Caco-2 (cell line): ENCODE measurements at regions not wholly inside any gene's neighbourhood (a gene's known extent, or its start where the extent isn't known, plus 50 kb on each side); places are given as distances from the start of the nearest gene placed in this dataset.

Experiments
- BruUV-seq: library from RNA; stranded (reverse); fragments of 400-500 nt; replicated peaks from 2 replicates; lab custom pipeline; 2021; lab: Mats Ljungman, UMichigan
- CTCF ChIA-PET: fragments of 300-600 bp; sonication (Branson Sonifier 250); formaldehyde crosslinking; loops from one replicate; lab custom pipeline; 2022; ENCODE audit warnings: antibody characterized with exemption; lab: Charles Lee
- POLR2A ChIA-PET: fragments of 300-600 bp; sonication (Branson Sonifier 250); formaldehyde crosslinking; loops from one replicate; lab custom pipeline; 2022; ENCODE audit warnings: antibody characterized with exemption; lab: Charles Lee
- DNase-seq, 2 experiments: peaks; one replicate each; pipeline versions ENCODE4 v3.0.0 to v3.0.0-alpha.2; 2020 to 2022
- H3K27me3 ChIP-seq: replicated peaks from 2 replicates; pipeline ENCODE4 v1.6.0; 2011; ENCODE audit warnings: low read length; ENCODE audit not compliant: control insufficient read depth, insufficient read depth
- H3K36me3 ChIP-seq: 2 replicates; pipeline ENCODE4 v1.5.1; 2011; ENCODE audit warnings: low read length; ENCODE audit not compliant: control insufficient read depth, insufficient read depth
- H3K4me1 ChIP-seq: fragments of 250-450 bp; sonication (Bioruptor Pico); 2 replicates; pipeline ENCODE4 v1.5.1; 2020; ENCODE audit warnings: mild to moderate bottlenecking
- H3K4me3 ChIP-seq: 2 replicates; pipeline ENCODE4 v1.5.1; 2011; ENCODE audit warnings: low read depth, mild to moderate bottlenecking, control low read depth, low read length
- H3K9me3 ChIP-seq: fragments of 250-450 bp; sonication (Bioruptor Pico); 2 replicates; pipeline ENCODE4 v1.5.1; 2020; ENCODE audit warnings: mild to moderate bottlenecking, moderate library complexity
- H3K27ac Mint-ChIP-seq: one replicate; pipeline ENCODE4 v1.8.0; 2022; ENCODE audit warnings: mixed read lengths; ENCODE audit not compliant: unreplicated experiment
- H3K27me3 Mint-ChIP-seq: one replicate; pipeline ENCODE4 v1.8.0; 2022; ENCODE audit warnings: mixed read lengths; ENCODE audit not compliant: insufficient read depth, unreplicated experiment
- H3K36me3 Mint-ChIP-seq: one replicate; pipeline ENCODE4 v1.8.0; 2022; ENCODE audit warnings: mild to moderate bottlenecking, mixed read lengths; ENCODE audit not compliant: insufficient read depth, unreplicated experiment
- H3K4me1 Mint-ChIP-seq: one replicate; pipeline ENCODE4 v1.8.0; 2022; ENCODE audit warnings: low read depth, mixed read lengths; ENCODE audit not compliant: unreplicated experiment
- H3K4me3 Mint-ChIP-seq: one replicate; pipeline ENCODE4 v1.8.0; 2022; ENCODE audit warnings: mild to moderate bottlenecking, moderate library complexity, mixed read lengths; ENCODE audit not compliant: unreplicated experiment
- H3K9me3 Mint-ChIP-seq: one replicate; pipeline ENCODE4 v1.8.0; 2022; ENCODE audit warnings: mixed read lengths; ENCODE audit not compliant: unreplicated experiment
- CTCF ChIP-seq, 2 experiments: fragments of 200-600 bp in 1 of 2; IDR thresholded peaks; 1 replicate in 1 of 2; 2 replicates in 1 of 2; pipeline versions ENCODE4 v1.5.1 to v1.8.0; 2011 to 2022; ENCODE audit warnings: antibody characterized with exemption in 1 of 2, control low read depth in 1 of 2, inconsistent platforms in 1 of 2, low read depth in 1 of 2, low read length in 1 of 2, mild to moderate bottlenecking in 1 of 2, moderate library complexity in 1 of 2; ENCODE audit not compliant: insufficient read depth in 1 of 2, severe bottlenecking in 1 of 2, unreplicated experiment in 1 of 2
- intact Hi-C: fragments of 100-400 bp; cut with micrococcal nuclease; formaldehyde crosslinking; loops from one replicate; pipeline ENCODE4 v1.10.0; 2022; ENCODE audit not compliant: unreplicated experiment

- no peak overlapping the region for H3K4me3 ChIP-seq
- no peaks in the 10 kb centered on the region for H3K27me3 ChIP-seq
- ChIA-PET POLR2A (no interaction called here), CTCF (no interaction called here)
- no peaks in the 10 kb centered on the region for H3K9me3 Mint-ChIP-seq
- no peaks in the 10 kb centered on the region for H3K4me1 Mint-ChIP-seq
- no peaks in the 10 kb centered on the region for H3K4me1 ChIP-seq
- no peaks in the 10 kb centered on the region for H3K9me3 ChIP-seq
- no peaks in the 10 kb centered on the region for H3K36me3 ChIP-seq
- no peak for TF ChIP-seq CTCF (IDR thresholded peaks at IDR 0.05; ENCODE audit: insufficient read depth in 1 of 2, low read depth in 1 of 2, low read length in 1 of 2, severe bottlenecking in 1 of 2, unreplicated experiment in 1 of 2)
- no peak overlapping the region for H3K4me3 Mint-ChIP-seq
- no peaks in the 10 kb centered on the region for H3K36me3 Mint-ChIP-seq
- no peak overlapping the region for H3K27ac Mint-ChIP-seq
- no peak for DNase-seq
- intact Hi-C loops: no loop called here
- H3K27me3 Mint-ChIP-seq: no peaks in the 10 kb centered on the region
- no TSS peak for BruUV-seq
These were observed 1246.1 kb upstream of the TENM4 start for GRCh38 chr11:80686889-80687288.

- Mint-ChIP-seq H3K4me1 (no peaks in the 10 kb centered on the region), H3K27me3 (peaks cover 10% of the 10 kb centered on the region), H3K36me3 (no peaks in the 10 kb centered on the region), H3K4me3 (no peak overlapping the region), H3K27ac (no peak overlapping the region), H3K9me3 (peaks cover 3% of the 10 kb centered on the region)
- H3K4me1 ChIP-seq: no peaks in the 10 kb centered on the region
- TF ChIP-seq CTCF (IDR thresholded peaks at IDR 0.05; ENCODE audit: insufficient read depth in 1 of 2, low read depth in 1 of 2, low read length in 1 of 2, severe bottlenecking in 1 of 2, unreplicated experiment in 1 of 2): no peak
- ChIA-PET POLR2A (no interaction called here), CTCF (no interaction called here)
- intact Hi-C loops: no loop called here
- BruUV-seq: no TSS peak
- H3K27me3 ChIP-seq: no peaks in the 10 kb centered on the region
- DNase-seq: no peak
- 0 out of 2 replicates have a peak, but pooled peaks cover 4% of the 10 kb centered on the region for H3K9me3 ChIP-seq
- no peaks in the 10 kb centered on the region for H3K36me3 ChIP-seq
- no peak overlapping the region for H3K4me3 ChIP-seq
These were observed 1232.7 kb upstream of the TENM4 start for GRCh38 chr11:80673566-80673965.

- intact Hi-C loops: no loop called here
- H3K9me3 Mint-ChIP-seq: no peaks in the 10 kb centered on the region
These were observed 1228.8 kb upstream of the TENM4 start for GRCh38 chr11:80669620-80670019.

More at GRCh38 chr11:80669620-80670019, 1228.8 kb upstream of the TENM4 start:
- Histone ChIP-seq H3K36me3 (no peaks in the 10 kb centered on the region), H3K9me3 (0 out of 2 replicates have a peak, but pooled peaks cover 1% of the 10 kb centered on the region), H3K4me3 (no peak overlapping the region), H3K4me1 (no peaks in the 10 kb centered on the region), H3K27me3 (no peaks in the 10 kb centered on the region)
- H3K27ac Mint-ChIP-seq: no peak overlapping the region
- no peak for TF ChIP-seq CTCF (IDR thresholded peaks at IDR 0.05; ENCODE audit: insufficient read depth in 1 of 2, low read depth in 1 of 2, low read length in 1 of 2, severe bottlenecking in 1 of 2, unreplicated experiment in 1 of 2)
- H3K4me3 Mint-ChIP-seq: no peak overlapping the region
- no TSS peak for BruUV-seq
- no peaks in the 10 kb centered on the region for H3K36me3 Mint-ChIP-seq
- peaks cover 12% of the 10 kb centered on the region for H3K27me3 Mint-ChIP-seq
- no peaks in the 10 kb centered on the region for H3K4me1 Mint-ChIP-seq
- CTCF ChIA-PET: no interaction called here
- POLR2A ChIA-PET: no interaction called here
- DNase-seq: no peak
